ENCODE measurements at regions not wholly inside any gene's neighbourhood (a gene's known extent, or its start where the extent isn't known, plus 50 kb on each side); places are given as distances from the start of the nearest gene placed in this dataset.

DNA sequence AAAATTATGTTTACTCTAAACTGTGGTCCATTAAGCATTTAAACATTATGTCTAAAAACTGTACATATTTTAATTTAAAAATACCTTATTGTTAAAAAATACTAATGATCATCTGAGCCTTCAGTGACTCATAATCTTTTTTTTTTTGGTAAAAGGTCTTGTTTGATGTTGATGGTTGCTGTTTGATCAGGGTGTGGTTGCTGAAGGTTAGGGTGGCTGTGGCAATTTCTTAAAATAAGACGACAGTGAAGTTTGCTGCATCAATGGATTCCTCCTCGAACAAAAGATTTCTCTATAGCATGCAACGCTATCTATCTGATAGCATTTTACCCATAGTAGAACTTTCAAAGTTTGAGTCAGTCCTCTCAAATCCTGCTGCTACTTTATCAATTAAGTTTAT, 180.0 kb upstream of the AHR start:
- Histone ChIP-seq H3K4me2 (ENCODE audit: low read length) (no peak overlapping the region), H3K4me3 (ENCODE audit: low read depth, low read length, poor library complexity, severe bottlenecking) (no peak overlapping the region), H3K36me3 (ENCODE audit: insufficient read depth, low read length) (no peaks in the 10 kb centered on the region), H2AFZ (ENCODE audit: low read length) (no peak overlapping the region), H3K9me3 (ENCODE audit: low read length) (no peaks in the 10 kb centered on the region), H3K9ac (ENCODE audit: low read length) (no peak overlapping the region), H4K20me1 (ENCODE audit: insufficient read depth, low read length) (no peaks in the 10 kb centered on the region), H3K9me2 (ENCODE audit: low read depth, low read length) (no peaks in the 10 kb centered on the region), H3F3A (ENCODE audit: insufficient read depth, low read length) (no peaks in the 10 kb centered on the region), H3K27ac (ENCODE audit: low read depth, low read length, poor library complexity, severe bottlenecking) (no peak overlapping the region), H3K79me2 (ENCODE audit: insufficient read depth, low read length) (no peaks in the 10 kb centered on the region), H3K4me1 (ENCODE audit: insufficient read depth, low read length, severe bottlenecking) (no peaks in the 10 kb centered on the region), H3K27me3 (ENCODE audit: insufficient read depth, low read length) (no peaks in the 10 kb centered on the region)
- TF ChIP-seq, protein P1, sequence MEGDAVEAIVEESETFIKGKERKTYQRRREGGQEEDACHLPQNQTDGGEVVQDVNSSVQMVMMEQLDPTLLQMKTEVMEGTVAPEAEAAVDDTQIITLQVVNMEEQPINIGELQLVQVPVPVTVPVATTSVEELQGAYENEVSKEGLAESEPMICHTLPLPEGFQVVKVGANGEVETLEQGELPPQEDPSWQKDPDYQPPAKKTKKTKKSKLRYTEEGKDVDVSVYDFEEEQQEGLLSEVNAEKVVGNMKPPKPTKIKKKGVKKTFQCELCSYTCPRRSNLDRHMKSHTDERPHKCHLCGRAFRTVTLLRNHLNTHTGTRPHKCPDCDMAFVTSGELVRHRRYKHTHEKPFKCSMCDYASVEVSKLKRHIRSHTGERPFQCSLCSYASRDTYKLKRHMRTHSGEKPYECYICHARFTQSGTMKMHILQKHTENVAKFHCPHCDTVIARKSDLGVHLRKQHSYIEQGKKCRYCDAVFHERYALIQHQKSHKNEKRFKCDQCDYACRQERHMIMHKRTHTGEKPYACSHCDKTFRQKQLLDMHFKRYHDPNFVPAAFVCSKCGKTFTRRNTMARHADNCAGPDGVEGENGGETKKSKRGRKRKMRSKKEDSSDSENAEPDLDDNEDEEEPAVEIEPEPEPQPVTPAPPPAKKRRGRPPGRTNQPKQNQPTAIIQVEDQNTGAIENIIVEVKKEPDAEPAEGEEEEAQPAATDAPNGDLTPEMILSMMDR (IDR thresholded peaks at IDR 0.05; ENCODE audit: low read length): no peak
- no peak for TF ChIP-seq EZH2 (IDR thresholded peaks at IDR 0.05; ENCODE audit: borderline replicate concordance, low read length)

DNA sequence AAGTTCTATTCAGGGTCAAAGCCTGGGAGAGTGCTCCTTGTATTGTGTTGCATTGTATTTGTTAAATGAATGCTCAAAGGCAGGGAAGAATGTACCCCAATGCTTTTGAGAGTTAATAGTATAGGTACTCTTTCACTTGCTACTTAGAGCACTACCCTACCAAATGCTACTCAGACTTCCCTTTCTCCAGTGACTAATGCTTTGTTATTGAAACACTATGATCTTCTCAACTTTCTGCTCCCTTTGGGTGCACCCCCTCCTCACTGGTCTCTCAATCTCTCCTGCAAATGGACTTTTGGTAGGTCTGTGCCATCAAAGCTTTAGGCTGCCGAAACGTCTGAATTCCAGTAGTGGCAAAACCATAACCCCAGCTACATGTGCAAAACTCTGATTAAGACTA, 177.7 kb upstream of the AHR start:
- Histone ChIP-seq H3K4me2 (ENCODE audit: low read length) (no peak overlapping the region), H3K79me2 (ENCODE audit: insufficient read depth, low read length) (no peaks in the 10 kb centered on the region), H3K4me3 (ENCODE audit: low read depth, low read length, poor library complexity, severe bottlenecking) (no peak overlapping the region), H4K20me1 (ENCODE audit: insufficient read depth, low read length) (no peaks in the 10 kb centered on the region), H3K27me3 (ENCODE audit: insufficient read depth, low read length) (no peaks in the 10 kb centered on the region), H2AFZ (ENCODE audit: low read length) (no peak overlapping the region), H3K36me3 (ENCODE audit: insufficient read depth, low read length) (no peaks in the 10 kb centered on the region), H3K9me3 (ENCODE audit: low read length) (no peaks in the 10 kb centered on the region), H3F3A (ENCODE audit: insufficient read depth, low read length) (no peaks in the 10 kb centered on the region), H3K27ac (ENCODE audit: low read depth, low read length, poor library complexity, severe bottlenecking) (no peak overlapping the region), H3K9ac (ENCODE audit: low read length) (no peak overlapping the region), H3K9me2 (ENCODE audit: low read depth, low read length) (no peaks in the 10 kb centered on the region), H3K4me1 (ENCODE audit: insufficient read depth, low read length, severe bottlenecking) (no peaks in the 10 kb centered on the region)
- no peak for TF ChIP-seq EZH2 (IDR thresholded peaks at IDR 0.05; ENCODE audit: borderline replicate concordance, low read length)
- TF ChIP-seq, protein P1 (IDR thresholded peaks at IDR 0.05; ENCODE audit: low read length): no peak

DNA sequence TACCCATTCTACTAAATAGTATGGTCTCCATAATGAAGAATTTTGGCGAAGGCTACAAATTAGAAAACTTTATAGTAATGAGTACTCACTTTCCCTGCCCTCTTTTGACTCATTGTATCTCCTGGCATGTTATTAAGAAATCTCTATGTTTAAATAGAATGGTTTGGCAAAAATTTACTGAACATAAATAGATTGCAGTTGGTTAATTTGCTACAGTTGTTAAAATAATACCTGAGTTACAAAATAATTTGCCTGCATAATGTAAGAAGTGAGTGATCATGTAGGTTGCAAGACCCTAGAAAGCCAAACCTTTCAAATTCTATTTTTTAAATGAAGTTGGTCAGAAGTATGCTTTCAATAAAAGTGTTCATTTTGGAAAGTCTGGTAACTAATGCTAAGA, 176.8 kb upstream of the AHR start:
- no peaks in the 10 kb centered on the region for H4K20me1 ChIP-seq (ENCODE audit: insufficient read depth, low read length)
- H3K36me3 ChIP-seq (ENCODE audit: insufficient read depth, low read length): no peaks in the 10 kb centered on the region
- H3K27ac ChIP-seq (ENCODE audit: low read depth, low read length, poor library complexity, severe bottlenecking): no peak overlapping the region
- no peaks in the 10 kb centered on the region for H3K4me1 ChIP-seq (ENCODE audit: insufficient read depth, low read length, severe bottlenecking)
- H2AFZ ChIP-seq (ENCODE audit: low read length): no peak overlapping the region
- no peaks in the 10 kb centered on the region for H3K79me2 ChIP-seq (ENCODE audit: insufficient read depth, low read length)
- no peaks in the 10 kb centered on the region for H3K9me3 ChIP-seq (ENCODE audit: low read length)
- no peak for TF ChIP-seq EZH2 (IDR thresholded peaks at IDR 0.05; ENCODE audit: borderline replicate concordance, low read length)
- TF ChIP-seq, protein P1 (IDR thresholded peaks at IDR 0.05; ENCODE audit: low read length): no peak
- no peaks in the 10 kb centered on the region for H3K27me3 ChIP-seq (ENCODE audit: insufficient read depth, low read length)
- H3K4me3 ChIP-seq (ENCODE audit: low read depth, low read length, poor library complexity, severe bottlenecking): no peak overlapping the region
- no peaks in the 10 kb centered on the region for H3K9me2 ChIP-seq (ENCODE audit: low read depth, low read length)
- H3K4me2 ChIP-seq (ENCODE audit: low read length): no peak overlapping the region
- no peaks in the 10 kb centered on the region for H3F3A ChIP-seq (ENCODE audit: insufficient read depth, low read length)
- no peak overlapping the region for H3K9ac ChIP-seq (ENCODE audit: low read length)
